ENCODE measurements at regions not wholly inside any gene's neighbourhood (a gene's known extent, or its start where the extent isn't known, plus 50 kb on each side); places are given as distances from the start of the nearest gene placed in this dataset.

DNA sequence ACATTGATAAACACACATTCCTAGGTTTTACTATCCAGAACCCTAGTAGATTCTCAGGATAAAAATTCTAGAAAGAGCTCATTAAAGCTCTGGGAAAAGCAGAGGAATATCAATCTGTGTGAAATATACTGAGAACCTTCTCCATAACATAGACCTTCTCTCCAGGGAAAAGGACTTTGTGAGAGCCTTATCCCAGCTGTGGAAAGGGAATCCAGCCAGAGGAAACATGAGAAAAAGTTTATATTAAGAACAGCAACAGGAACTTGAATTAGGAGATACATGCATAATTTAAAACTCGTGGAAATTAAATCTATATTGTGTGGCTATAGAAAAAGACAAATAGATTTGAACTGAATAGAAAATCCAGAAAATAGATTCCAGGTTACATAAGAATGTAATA lies 1639.9 kb downstream of the EFNB2 start:
- Histone ChIP-seq H3K27me3 (ENCODE audit: control insufficient read depth, insufficient read depth, low read length) (no peaks in the 10 kb centered on the region), H3K4me3 (ENCODE audit: low read depth, low read length) (no peak overlapping the region), H3K36me3 (ENCODE audit: control insufficient read depth, insufficient read depth, low read length) (no peaks in the 10 kb centered on the region)
- TF ChIP-seq CTCF (IDR thresholded peaks at IDR 0.05; ENCODE audit: insufficient read depth, low read length, severe bottlenecking): no peak
- DNase-seq (ENCODE audit: low read depth): no peak
- FAIRE-seq: no peak

GRCh38 chr13:104875038-104875754 lies 1660.3 kb downstream of the EFNB2 start:
- no peak for DNase-seq (ENCODE audit: low read depth)
- TF ChIP-seq CTCF (IDR thresholded peaks at IDR 0.05; ENCODE audit: insufficient read depth, low read length, severe bottlenecking): no peak
- Histone ChIP-seq H3K4me3 (ENCODE audit: low read depth, low read length) (no peak overlapping the region), H3K27me3 (ENCODE audit: control insufficient read depth, insufficient read depth, low read length) (no peaks in the 10 kb centered on the region), H3K36me3 (ENCODE audit: control insufficient read depth, insufficient read depth, low read length) (no peaks in the 10 kb centered on the region)
- FAIRE-seq: no peak

DNA sequence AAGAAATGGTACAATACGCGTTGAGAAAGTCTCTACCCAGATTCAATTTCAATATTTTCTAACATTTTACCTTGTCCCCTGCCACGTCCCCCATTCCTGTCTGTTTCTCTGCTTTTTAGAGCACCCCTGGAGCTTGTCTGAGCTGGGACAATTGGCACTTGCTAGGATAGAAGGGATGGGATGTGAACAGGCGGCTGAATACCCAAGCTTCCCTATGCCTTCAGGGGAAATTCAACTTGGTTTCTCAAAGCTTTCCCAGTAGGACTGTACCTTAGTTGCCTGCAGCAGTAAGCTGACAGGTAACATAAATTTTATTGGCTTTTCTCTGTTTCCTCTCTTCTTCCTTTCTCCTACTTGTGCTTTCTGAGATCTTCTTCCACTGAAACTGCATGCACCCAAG lies 1663.3 kb downstream of the EFNB2 start:
- TF ChIP-seq CTCF (IDR thresholded peaks at IDR 0.05; ENCODE audit: insufficient read depth, low read length, severe bottlenecking): no peak
- no peak for FAIRE-seq

DNA sequence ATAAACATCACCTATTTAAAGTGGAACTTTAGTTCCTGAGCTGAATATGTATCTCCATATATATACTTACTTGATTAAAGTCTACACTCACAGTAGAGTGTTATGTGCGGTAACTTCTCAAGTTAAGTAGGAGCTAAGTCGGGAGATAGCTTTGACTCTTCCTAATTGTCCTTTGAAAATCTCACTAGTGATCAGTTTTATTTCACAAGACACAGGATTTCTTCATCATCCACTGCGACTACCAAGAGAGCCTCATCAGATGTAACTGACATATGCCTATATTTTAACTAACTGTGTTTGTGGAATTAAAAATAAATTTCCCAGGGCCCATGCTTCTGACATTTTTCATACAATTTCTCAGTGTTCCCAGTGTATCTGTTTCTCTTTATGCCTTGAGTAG lies 1664.0 kb downstream of the EFNB2 start:
- no peaks in the 10 kb centered on the region for H3K27me3 ChIP-seq (ENCODE audit: control insufficient read depth, insufficient read depth, low read length)
- DNase-seq (ENCODE audit: low read depth): no peak
- no peak for FAIRE-seq
- TF ChIP-seq CTCF (IDR thresholded peaks at IDR 0.05; ENCODE audit: insufficient read depth, low read length, severe bottlenecking): no peak
- H3K36me3 ChIP-seq (ENCODE audit: control insufficient read depth, insufficient read depth, low read length): no peaks in the 10 kb centered on the region
- no peak overlapping the region for H3K4me3 ChIP-seq (ENCODE audit: low read depth, low read length)

More for the DNA sequence above, 1663.3 kb downstream of the EFNB2 start:
- no peak for DNase-seq (ENCODE audit: low read depth)
- H3K4me3 ChIP-seq (ENCODE audit: low read depth, low read length): no peak overlapping the region
- no peaks in the 10 kb centered on the region for H3K27me3 ChIP-seq (ENCODE audit: control insufficient read depth, insufficient read depth, low read length)
- no peaks in the 10 kb centered on the region for H3K36me3 ChIP-seq (ENCODE audit: control insufficient read depth, insufficient read depth, low read length)

DNA sequence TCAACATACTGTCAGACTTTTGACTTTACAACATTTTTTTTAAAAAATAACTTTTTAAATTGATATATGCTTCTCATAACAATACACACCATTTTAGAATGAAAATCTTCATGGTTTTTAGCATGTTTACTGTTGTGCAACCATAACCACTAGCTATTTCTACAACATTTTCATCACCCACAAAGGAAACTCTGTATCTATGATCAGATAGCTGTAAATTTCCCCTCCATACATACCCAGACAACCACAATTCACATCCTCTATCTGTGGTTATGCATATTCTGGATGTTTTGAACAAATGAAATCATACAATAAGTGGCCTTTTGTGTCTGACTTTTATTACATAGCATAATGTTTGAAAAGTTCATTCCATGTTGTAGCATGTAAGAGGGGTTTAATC lies 1666.0 kb downstream of the EFNB2 start:
- FAIRE-seq (no peak), DNase-seq (ENCODE audit: low read depth) (no peak)
- Histone ChIP-seq H3K36me3 (ENCODE audit: control insufficient read depth, insufficient read depth, low read length) (no peaks in the 10 kb centered on the region), H3K27me3 (ENCODE audit: control insufficient read depth, insufficient read depth, low read length) (no peaks in the 10 kb centered on the region), H3K4me3 (ENCODE audit: low read depth, low read length) (no peak overlapping the region)
- TF ChIP-seq CTCF (IDR thresholded peaks at IDR 0.05; ENCODE audit: insufficient read depth, low read length, severe bottlenecking): no peak

- no peak for TF ChIP-seq CTCF (IDR thresholded peaks at IDR 0.05; ENCODE audit: insufficient read depth, low read length, severe bottlenecking)
- Histone ChIP-seq H3K27me3 (ENCODE audit: control insufficient read depth, insufficient read depth, low read length) (no peaks in the 10 kb centered on the region), H3K36me3 (ENCODE audit: control insufficient read depth, insufficient read depth, low read length) (no peaks in the 10 kb centered on the region), H3K4me3 (ENCODE audit: low read depth, low read length) (no peak overlapping the region)
- FAIRE-seq: no peak
- DNase-seq (ENCODE audit: low read depth): no peak
Measured at GRCh38 chr13:104868806-104869205, 1666.7 kb downstream of the EFNB2 start.
